ENCODE measurements at regions not wholly inside any gene's neighbourhood (a gene's known extent, or its start where the extent isn't known, plus 50 kb on each side); places are given as distances from the start of the nearest gene placed in this dataset.

DNA sequence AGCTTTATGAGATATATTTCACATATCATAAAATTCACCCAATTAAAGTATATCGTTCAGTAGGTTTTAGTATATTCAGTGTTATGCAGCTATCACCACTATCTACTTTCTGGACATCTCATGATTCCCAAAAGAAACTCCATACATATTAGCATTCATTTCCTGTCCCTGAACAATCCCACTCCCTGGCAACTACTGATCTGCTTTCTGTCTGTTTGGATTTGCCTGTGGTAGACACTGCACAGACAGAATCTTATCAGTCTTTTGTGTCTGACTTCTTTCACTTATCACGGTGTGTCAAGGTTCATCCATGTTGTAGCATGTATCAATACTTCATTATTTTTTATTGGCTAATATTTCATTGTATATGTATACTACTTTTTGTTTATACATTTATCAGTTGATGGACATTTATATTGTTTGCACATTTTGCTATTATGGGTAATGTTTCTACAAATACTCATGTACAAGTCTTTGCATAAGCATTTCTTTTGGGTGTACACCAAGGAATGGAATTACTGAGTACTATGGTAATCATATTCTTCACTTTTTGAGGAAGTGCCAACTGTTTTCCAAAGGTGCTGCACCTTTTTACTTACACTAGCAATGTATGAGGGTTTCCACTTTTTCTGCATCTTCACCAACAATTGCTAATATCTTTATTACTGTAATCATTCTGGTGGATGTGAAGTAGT is 373.9 kb downstream of the AASDHPPT start:
- no TSS peak for BruUV-seq (replicated peaks)
- ChIA-PET CTCF (ENCODE audit: low intra/inter-chr PET ratio) (interaction anchor here (0.6 kb wide), 1 partner anchor 237 kb away, joined by 4 read pairs; no protein-coding TSS in a partner anchor), POLR2A (no interaction called here)
- no peak overlapping the region for H2AFZ ChIP-seq (ENCODE audit: low read depth, low read length)
- no peaks in the 10 kb centered on the region for H3K27me3 ChIP-seq (ENCODE audit: control insufficient read depth in 2 of 2, insufficient read depth in 2 of 2, low read length in 2 of 2)
- DNase-seq (ENCODE audit: extremely low read depth in 1 of 4, low spot score in 3 of 4): no peak
- no peaks in the 10 kb centered on the region for H4K20me1 ChIP-seq (replicated peaks; ENCODE audit: control insufficient read depth, insufficient read depth, low read length)
- FAIRE-seq: no peak
- H3K4me1 ChIP-seq (replicated peaks in 1 of 2; ENCODE audit: control insufficient read depth in 2 of 2, insufficient read depth in 2 of 2, low read length in 2 of 2): no peaks in the 10 kb centered on the region
- in situ Hi-C loops (cut with MboI): no loop called here
- H3K27ac ChIP-seq (ENCODE audit: extremely low read depth, low read depth, low read length): no peak overlapping the region
- H3K79me2 ChIP-seq (ENCODE audit: control insufficient read depth, insufficient read depth, low read length): no peaks in the 10 kb centered on the region
- 0% methylated on average over 2 of the region's 2 CpGs for WGBS (ENCODE audit: insufficient coverage, low coverage, missing lambda C conversion rate)
- H3K4me3 ChIP-seq: no peak overlapping the region
- ATAC-seq: no peak
- no peaks in the 10 kb centered on the region for H3K9me3 ChIP-seq (replicated peaks; ENCODE audit: control insufficient read depth, insufficient read depth, low read depth, low read length)
- intact Hi-C loops (cut with micrococcal nuclease): no loop called here
- no peak overlapping the region for H3K4me2 ChIP-seq (ENCODE audit: insufficient read depth, low read length)
- H3K9ac ChIP-seq (ENCODE audit: insufficient read depth in 1 of 2, low read depth in 2 of 2, low read length in 2 of 2): no peak overlapping the region
- TF ChIP-seq ZNF561 (CRISPR knock-in tag; conservative IDR thresholded peaks at IDR 0.05): no peak
- no peak for TF ChIP-seq TAL1 (IDR thresholded peaks at IDR 0.05)
- no peak for TF ChIP-seq ZNF316 (IDR thresholded peaks at IDR 0.05)
- no peak for TF ChIP-seq SP2 (IDR thresholded peaks at IDR 0.05; ENCODE audit: extremely low read depth, low read depth, low read length, poor library complexity, severe bottlenecking)
- TF ChIP-seq MLLT1 (IDR thresholded peaks at IDR 0.05): no peak
- no peak for TF ChIP-seq ELF4 (CRISPR knock-in tag; IDR thresholded peaks at IDR 0.05)
- no peak for TF ChIP-seq ZNF766 (CRISPR knock-in tag; conservative IDR thresholded peaks at IDR 0.05)
- TF ChIP-seq, protein P1, sequence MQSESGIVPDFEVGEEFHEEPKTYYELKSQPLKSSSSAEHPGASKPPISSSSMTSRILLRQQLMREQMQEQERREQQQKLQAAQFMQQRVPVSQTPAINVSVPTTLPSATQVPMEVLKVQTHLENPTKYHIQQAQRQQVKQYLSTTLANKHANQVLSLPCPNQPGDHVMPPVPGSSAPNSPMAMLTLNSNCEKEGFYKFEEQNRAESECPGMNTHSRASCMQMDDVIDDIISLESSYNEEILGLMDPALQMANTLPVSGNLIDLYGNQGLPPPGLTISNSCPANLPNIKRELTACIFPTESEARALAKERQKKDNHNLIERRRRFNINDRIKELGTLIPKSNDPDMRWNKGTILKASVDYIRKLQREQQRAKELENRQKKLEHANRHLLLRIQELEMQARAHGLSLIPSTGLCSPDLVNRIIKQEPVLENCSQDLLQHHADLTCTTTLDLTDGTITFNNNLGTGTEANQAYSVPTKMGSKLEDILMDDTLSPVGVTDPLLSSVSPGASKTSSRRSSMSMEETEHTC (IDR thresholded peaks at IDR 0.05): no peak
- no peak for TF ChIP-seq FOXA3 (CRISPR knock-in tag; conservative IDR thresholded peaks at IDR 0.05 in 1 of 2, IDR thresholded peaks at IDR 0.05 in 1 of 2)
- TF ChIP-seq ATF3 (IDR thresholded peaks at IDR 0.05): no peak
- TF ChIP-seq ATF3 (CRISPR knock-in tag; conservative IDR thresholded peaks at IDR 0.05): no peak
- no peak for TF ChIP-seq NONO (IDR thresholded peaks at IDR 0.05; ENCODE audit: low read depth in 2 of 2, low read length in 1 of 2)
- no peak for TF ChIP-seq STAT5A (IDR thresholded peaks at IDR 0.05; ENCODE audit: borderline replicate concordance, low read length)
- TF ChIP-seq ZFX (CRISPR knock-in tag; IDR thresholded peaks at IDR 0.05): no peak
- no peak for TF ChIP-seq ZNF143 (CRISPR knock-in tag; IDR thresholded peaks at IDR 0.05)
- H3K36me3 ChIP-seq (ENCODE audit: control insufficient read depth, insufficient read depth, low read length): no peaks in the 10 kb centered on the region
- H3K9me1 ChIP-seq (ENCODE audit: control insufficient read depth, insufficient read depth, low read length): no peaks in the 10 kb centered on the region

Measured in K562 (cell line).